A549 (cell line): ENCODE measurements at regions not wholly inside any gene's neighbourhood (a gene's known extent, or its start where the extent isn't known, plus 50 kb on each side); places are given as distances from the start of the nearest gene placed in this dataset.

Source experiments
- ATAC-seq, 2 experiments: fragments of 200-7000 bp in 1 of 2; fragments of >200 bp in 1 of 2; cut with Nextera tagmentation in 1 of 2; cut with Tn5 transposase in 1 of 2; 3 replicates each; pipeline versions ENCODE4 v1.8.0 to v1.9.1; 2018 to 2020; ENCODE audit warnings: mild to moderate bottlenecking in 1 of 2, moderate library complexity in 1 of 2
- CTCF ChIA-PET: fragments of 300-600 bp; sonication (Branson Sonifier 250); formaldehyde crosslinking; extraction: SDS; loops from one replicate; lab custom pipeline; 2021; ENCODE audit warnings: antibody characterized with exemption, inconsistent platforms; lab: Yijun Ruan, JAX
- POLR2A ChIA-PET: fragments of 350-600 bp; formaldehyde crosslinking; extraction: SDS; loops from one replicate; lab custom pipeline; 2021; ENCODE audit warnings: antibody characterized with exemption, inconsistent platforms; lab: Yijun Ruan, JAX
- DNase-seq, 2 experiments: peaks; one replicate each; pipeline versions ENCODE4 v3.0.0 to v3.0.0-alpha.2; 2011 to 2016; ENCODE audit warnings: low read depth in 1 of 2, low spot score in 1 of 2
- FAIRE-seq: peaks from 2 replicates; lab custom pipeline; 2011; peaks lifted over from hg19 to GRCh38; lab: Jason Lieb, UNC
- H3K27ac ChIP-seq, 2 experiments: fragments of >200 bp; sonication (Bioruptor Twin); formaldehyde crosslinking; 3 replicates each; pipeline ENCODE4 v1.5.1; 2016 to 2017
- H3K4me1 ChIP-seq: fragments of >200 bp; sonication (Bioruptor Twin); formaldehyde crosslinking; 3 replicates; pipeline ENCODE4 v1.6.1; 2016
- H3K4me2 ChIP-seq: fragments of >200 bp; sonication (Bioruptor Twin); formaldehyde crosslinking; 3 replicates; pipeline ENCODE4 v1.6.1; 2016
- H3K4me3 ChIP-seq: fragments of >200 bp; sonication (Bioruptor Twin); formaldehyde crosslinking; 3 replicates; pipeline ENCODE4 v1.5.1; 2016
- H3K9me3 ChIP-seq: fragments of >200 bp; sonication (Bioruptor Twin); formaldehyde crosslinking; 3 replicates; pipeline ENCODE4 v1.6.1; 2016
- ATOH8 ChIP-seq: fragments of 250-450 bp; sonication (Bioruptor Pico); IDR thresholded peaks from 2 replicates; pipeline ENCODE4 v1.5.0; 2020; ENCODE audit warnings: low read depth, mild to moderate bottlenecking, moderate library complexity
- CHD2 ChIP-seq: fragments of 150-350 bp; IDR thresholded peaks from 2 replicates; pipeline ENCODE4 v1.6.1; 2014; ENCODE audit warnings: low read length; ENCODE audit not compliant: partially characterized antibody
- CHD4 ChIP-seq: fragments of 200-600 bp; sonication (generic); IDR thresholded peaks from 2 replicates; pipeline ENCODE4 v1.6.1; 2016; ENCODE audit warnings: antibody characterized with exemption, mild to moderate bottlenecking, borderline replicate concordance
- EHF ChIP-seq: fragments of 250-450 bp; sonication (Bioruptor Pico); IDR thresholded peaks from 2 replicates; pipeline ENCODE4 v1.5.0; 2020; ENCODE audit warnings: mild to moderate bottlenecking
- EHMT2 ChIP-seq: fragments of 200-600 bp; sonication (generic); IDR thresholded peaks from 2 replicates; pipeline ENCODE4 v1.6.1; 2016; ENCODE audit warnings: antibody characterized with exemption, low read depth, mild to moderate bottlenecking, moderate library complexity
- HMGXB4 ChIP-seq: fragments of 250-450 bp; sonication (Bioruptor Pico); IDR thresholded peaks from 2 replicates; pipeline ENCODE4 v1.5.0; 2021; ENCODE audit warnings: mild to moderate bottlenecking, moderate library complexity, borderline replicate concordance
- MAFK ChIP-seq: fragments of 450-650 bp; IDR thresholded peaks from 2 replicates; pipeline ENCODE4 v1.6.1; 2014; ENCODE audit not compliant: partially characterized antibody
- MAX ChIP-seq: IDR thresholded peaks from 2 replicates; pipeline ENCODE4 v1.6.1; 2012
- MAZ ChIP-seq: fragments of 150-350 bp; IDR thresholded peaks from 2 replicates; pipeline ENCODE4 v1.6.1; 2014; ENCODE audit warnings: antibody characterized with exemption, low read depth, low read length, borderline replicate concordance
- NPAS2 ChIP-seq: fragments of 250-450 bp; sonication (Bioruptor Pico); IDR thresholded peaks from 2 replicates; pipeline ENCODE4 v1.8.0; 2022; ENCODE audit warnings: mild to moderate bottlenecking, moderate library complexity, borderline replicate concordance
- NR3C1 ChIP-seq: fragments of >200 bp; sonication (Bioruptor Twin); formaldehyde crosslinking; IDR thresholded peaks from 3 replicates; pipeline ENCODE4 v1.6.1; 2017
- POLR2AphosphoS2 ChIP-seq: conservative IDR thresholded peaks from 2 replicates; pipeline ENCODE4 v1.6.1; 2012; ENCODE audit warnings: low read length, improper control_type of control experiment, inconsistent platforms
- RAD21 ChIP-seq, 2 experiments: fragments of >200 bp in 1 of 2; sonication (Bioruptor Twin) in 1 of 2; formaldehyde crosslinking in 1 of 2; IDR thresholded peaks in 1 of 2; conservative IDR thresholded peaks in 1 of 2; 2 replicates in 1 of 2; 3 replicates in 1 of 2; pipeline ENCODE4 v1.6.1; 2012 to 2018; ENCODE audit warnings: inconsistent platforms in 1 of 2
- RARB ChIP-seq: fragments of 250-450 bp; sonication (Bioruptor Pico); IDR thresholded peaks from 2 replicates; pipeline ENCODE4 v1.8.0; 2021; ENCODE audit warnings: mild to moderate bottlenecking, moderate library complexity
- RFX5 ChIP-seq: fragments of 450-650 bp; IDR thresholded peaks from 2 replicates; pipeline ENCODE4 v1.7.1; 2014; ENCODE audit warnings: antibody characterized with exemption, mild to moderate bottlenecking, moderate library complexity
- SMC3 ChIP-seq: fragments of >200 bp; sonication (Bioruptor Twin); formaldehyde crosslinking; IDR thresholded peaks from 3 replicates; pipeline ENCODE4 v1.6.1; 2018; ENCODE audit warnings: inconsistent platforms
- SREBF2 ChIP-seq: fragments of 450-650 bp; IDR thresholded peaks from 2 replicates; pipeline ENCODE4 v1.6.1; 2014; ENCODE audit warnings: mild to moderate bottlenecking, moderate library complexity
- TP53 ChIP-seq: fragments of 250-450 bp; sonication (Bioruptor Pico); IDR thresholded peaks from 2 replicates; pipeline ENCODE4 v1.5.0; 2021; ENCODE audit warnings: mild to moderate bottlenecking, moderate library complexity
- ZC3H11A ChIP-seq: fragments of 450-650 bp; IDR thresholded peaks from 2 replicates; pipeline ENCODE4 v1.6.1; 2014; ENCODE audit warnings: antibody characterized with exemption, mild to moderate bottlenecking
- ZFP36 ChIP-seq: fragments of 450-650 bp; IDR thresholded peaks from 2 replicates; pipeline ENCODE4 v1.6.1; 2014; ENCODE audit warnings: borderline replicate concordance; ENCODE audit not compliant: partially characterized antibody
- ZNF302 ChIP-seq: fragments of 250-450 bp; sonication (Bioruptor Pico); IDR thresholded peaks from 2 replicates; pipeline ENCODE4 v1.9.0; 2021; ENCODE audit warnings: inconsistent platforms, mild to moderate bottlenecking, moderate library complexity
- ZSCAN20 ChIP-seq: fragments of 250-450 bp; sonication (Bioruptor Pico); IDR thresholded peaks from 2 replicates; pipeline ENCODE4 v1.8.0; 2022; ENCODE audit warnings: mild to moderate bottlenecking, moderate library complexity
- WGBS: methylation state at CpG from one replicate; pipeline ENCODE4 v1.1.6; 2017; ENCODE audit errors: missing lambda C conversion rate; 5-methylcytosine and 5-hydroxymethylcytosine counted together
- TF ChIP-seq, protein P1 (sequence below): fragments of >200 bp; sonication (Bioruptor Twin); formaldehyde crosslinking; IDR thresholded peaks from 3 replicates; pipeline ENCODE4 v1.5.1; 2016
- TF ChIP-seq, protein P2 (sequence below): IDR thresholded peaks from 2 replicates; pipeline ENCODE4 v1.6.1; 2012; ENCODE audit warnings: low read depth, borderline replicate concordance

- no peak overlapping the region for H3K4me2 ChIP-seq
- no peak overlapping the region for H3K4me3 ChIP-seq
- ChIA-PET POLR2A (no interaction called here), CTCF (no interaction called here)
- TF ChIP-seq CHD2, result no peak
- no peak for TF ChIP-seq SMC3
- no peak for TF ChIP-seq MAZ
- TF ChIP-seq RAD21 (conservative IDR thresholded peaks at IDR 0.05 in 1 of 2, IDR thresholded peaks at IDR 0.05 in 1 of 2), result no peak
- TF ChIP-seq NPAS2 (CRISPR knock-in tag), result no peak
- no peak for TF ChIP-seq ZC3H11A
- no peak for TF ChIP-seq EHF (CRISPR knock-in tag)
- no peak for TF ChIP-seq TP53 (CRISPR knock-in tag)
- TF ChIP-seq ZFP36, result no peak
- no peak overlapping the region for H3K27ac ChIP-seq
- H3K9me3 ChIP-seq, result no peaks in the 10 kb centered on the region
- no peak for DNase-seq
- FAIRE-seq, result no peak
- no peak for ATAC-seq
- no peaks in the 10 kb centered on the region for H3K4me1 ChIP-seq
- 72% methylated on average over 6 of the region's 6 CpGs for WGBS
Measured at GRCh38 chr5:38029397-38030065, 189.7 kb upstream of the GDNF start.

GRCh38 chr5:38023799-38024198 is 184.0 kb upstream of the GDNF start:
- Histone ChIP-seq H3K4me2 (no peak overlapping the region), H3K9me3 (no peaks in the 10 kb centered on the region), H3K4me3 (no peak overlapping the region), H3K4me1 (no peaks in the 10 kb centered on the region), H3K27ac (no peak overlapping the region)
- FAIRE-seq, result no peak
- TF ChIP-seq ATOH8 (CRISPR knock-in tag), result no peak
- no peak for TF ChIP-seq HMGXB4 (CRISPR knock-in tag)
- TF ChIP-seq RFX5, result no peak
- no peak for TF ChIP-seq MAX
- no peak for TF ChIP-seq EHMT2
- TF ChIP-seq RARB, result no peak
- TF ChIP-seq ZFP36, result no peak
- peak in 1 of 2 experiments; percentile 9; a peak in 1 of 5 replicates for TF ChIP-seq RAD21 (conservative IDR thresholded peaks at IDR 0.05 in 1 of 2, IDR thresholded peaks at IDR 0.05 in 1 of 2)
- 2% methylated on average over 4 of the region's 4 CpGs for WGBS
- ChIA-PET CTCF (no interaction called here), POLR2A (no interaction called here)
- no peak for ATAC-seq
- DNase-seq, result no peak

- FAIRE-seq, result no peak
Measured at GRCh38 chr5:38023371-38023770, 183.5 kb upstream of the GDNF start.

More at GRCh38 chr5:38023371-38023770, 183.5 kb upstream of the GDNF start:
- Histone ChIP-seq H3K4me3 (no peak overlapping the region), H3K4me1 (no peaks in the 10 kb centered on the region), H3K9me3 (no peaks in the 10 kb centered on the region), H3K27ac (no peak overlapping the region), H3K4me2 (no peak overlapping the region)
- ChIA-PET POLR2A (no interaction called here), CTCF (no interaction called here)
- ATAC-seq (no peak), DNase-seq (no peak)
- TF ChIP-seq, protein P1, sequence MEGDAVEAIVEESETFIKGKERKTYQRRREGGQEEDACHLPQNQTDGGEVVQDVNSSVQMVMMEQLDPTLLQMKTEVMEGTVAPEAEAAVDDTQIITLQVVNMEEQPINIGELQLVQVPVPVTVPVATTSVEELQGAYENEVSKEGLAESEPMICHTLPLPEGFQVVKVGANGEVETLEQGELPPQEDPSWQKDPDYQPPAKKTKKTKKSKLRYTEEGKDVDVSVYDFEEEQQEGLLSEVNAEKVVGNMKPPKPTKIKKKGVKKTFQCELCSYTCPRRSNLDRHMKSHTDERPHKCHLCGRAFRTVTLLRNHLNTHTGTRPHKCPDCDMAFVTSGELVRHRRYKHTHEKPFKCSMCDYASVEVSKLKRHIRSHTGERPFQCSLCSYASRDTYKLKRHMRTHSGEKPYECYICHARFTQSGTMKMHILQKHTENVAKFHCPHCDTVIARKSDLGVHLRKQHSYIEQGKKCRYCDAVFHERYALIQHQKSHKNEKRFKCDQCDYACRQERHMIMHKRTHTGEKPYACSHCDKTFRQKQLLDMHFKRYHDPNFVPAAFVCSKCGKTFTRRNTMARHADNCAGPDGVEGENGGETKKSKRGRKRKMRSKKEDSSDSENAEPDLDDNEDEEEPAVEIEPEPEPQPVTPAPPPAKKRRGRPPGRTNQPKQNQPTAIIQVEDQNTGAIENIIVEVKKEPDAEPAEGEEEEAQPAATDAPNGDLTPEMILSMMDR, result no peak
- no peak for TF ChIP-seq NR3C1
- TF ChIP-seq CHD4, result no peak
- TF ChIP-seq NPAS2 (CRISPR knock-in tag), result no peak
- TF ChIP-seq SMC3, result no peak
- no peak for TF ChIP-seq ZNF302 (CRISPR knock-in tag)
- no peak for TF ChIP-seq SREBF2
- TF ChIP-seq ZSCAN20 (CRISPR knock-in tag), result no peak
- TF ChIP-seq POLR2AphosphoS2, result no peak
- no peak for TF ChIP-seq MAFK
- TF ChIP-seq, protein P2, sequence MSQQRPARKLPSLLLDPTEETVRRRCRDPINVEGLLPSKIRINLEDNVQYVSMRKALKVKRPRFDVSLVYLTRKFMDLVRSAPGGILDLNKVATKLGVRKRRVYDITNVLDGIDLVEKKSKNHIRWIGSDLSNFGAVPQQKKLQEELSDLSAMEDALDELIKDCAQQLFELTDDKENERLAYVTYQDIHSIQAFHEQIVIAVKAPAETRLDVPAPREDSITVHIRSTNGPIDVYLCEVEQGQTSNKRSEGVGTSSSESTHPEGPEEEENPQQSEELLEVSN, result no peak
- whole genome bisulfite sequencing, result 6% methylated on average over 4 of the region's 4 CpGs
